ENCODE measurements at regions not wholly inside any gene's neighbourhood (a gene's known extent, or its start where the extent isn't known, plus 50 kb on each side); places are given as distances from the start of the nearest gene placed in this dataset.

DNA sequence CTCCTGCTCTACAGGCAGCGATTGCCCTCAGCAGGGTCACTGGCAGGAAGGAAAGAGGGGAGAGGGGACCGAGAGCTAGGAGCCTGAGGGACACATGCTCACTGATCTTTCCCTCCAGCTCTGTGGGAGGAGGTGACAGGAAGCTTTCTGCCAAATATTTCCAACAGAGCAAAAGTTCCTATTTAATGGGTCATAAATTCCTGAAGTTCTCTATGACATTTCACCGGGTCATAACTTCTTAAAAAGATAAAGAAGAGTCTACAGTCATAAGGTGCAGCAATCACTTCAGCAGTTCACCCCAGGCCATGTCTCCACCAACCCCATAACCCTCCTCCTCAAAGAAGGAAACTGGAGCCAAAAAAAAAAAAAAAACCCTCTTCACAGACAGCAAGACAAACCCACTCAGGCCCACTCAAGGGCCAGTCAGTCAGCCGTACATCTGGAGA, 481.1 kb downstream of the NR2F1-AS1 start:
- H3K9me3 ChIP-seq = no peaks in the 10 kb centered on the region
- no peak overlapping the region for H3K27ac ChIP-seq
- H3K4me1 ChIP-seq = no peaks in the 10 kb centered on the region
- in situ Hi-C loops (cut with MboI; ENCODE audit: low sequenced_read_pairs in 4 of 4) = no loop called here
- no peak for DNase-seq
- intact Hi-C loops (cut with DNase I; ENCODE audit: low total_unique reads) = no loop called here
- H3K4me3 ChIP-seq = no peak overlapping the region
- no peaks in the 10 kb centered on the region for H3K36me3 ChIP-seq
- no peaks in the 10 kb centered on the region for H3K27me3 ChIP-seq
- ATAC-seq = no peak
- TF ChIP-seq CTCF (IDR thresholded peaks at IDR 0.05 in 4 of 5, conservative IDR thresholded peaks at IDR 0.05 in 1 of 5) = no peak
- TF ChIP-seq POLR2A (IDR thresholded peaks at IDR 0.05) = no peak

GRCh38 chr5:93096561-93096960, 484.5 kb downstream of the NR2F1-AS1 start:
- H3K4me3 ChIP-seq = no peak overlapping the region
- in situ Hi-C loops (cut with MboI; ENCODE audit: low sequenced_read_pairs in 4 of 4) (no loop called here), intact Hi-C loops (cut with DNase I; ENCODE audit: low total_unique reads) (no loop called here)
- no peaks in the 10 kb centered on the region for H3K36me3 ChIP-seq
- DNase-seq (no peak), ATAC-seq (no peak)
- TF ChIP-seq POLR2A (IDR thresholded peaks at IDR 0.05) (no peak), CTCF (IDR thresholded peaks at IDR 0.05 in 4 of 5, conservative IDR thresholded peaks at IDR 0.05 in 1 of 5) (no peak)
- no peaks in the 10 kb centered on the region for H3K4me1 ChIP-seq
- H3K9me3 ChIP-seq = no peaks in the 10 kb centered on the region
- H3K27me3 ChIP-seq = no peaks in the 10 kb centered on the region
- H3K27ac ChIP-seq = no peak overlapping the region

GRCh38 chr5:93092349-93093105, 488.5 kb downstream of the NR2F1-AS1 start:
- TF ChIP-seq CTCF (IDR thresholded peaks at IDR 0.05 in 4 of 5, conservative IDR thresholded peaks at IDR 0.05 in 1 of 5) (no peak), POLR2A (IDR thresholded peaks at IDR 0.05) (no peak)
- in situ Hi-C loops (cut with MboI; ENCODE audit: low sequenced_read_pairs in 4 of 4) = no loop called here
- Histone ChIP-seq H3K4me1 (no peaks in the 10 kb centered on the region), H3K36me3 (no peaks in the 10 kb centered on the region), H3K9me3 (no peaks in the 10 kb centered on the region), H3K4me3 (no peak overlapping the region), H3K27ac (no peak overlapping the region), H3K27me3 (no peaks in the 10 kb centered on the region)
- intact Hi-C loops (cut with DNase I; ENCODE audit: low total_unique reads) = no loop called here
- no peak for DNase-seq
- ATAC-seq = no peak

GRCh38 chr5:93090698-93091097, 490.3 kb downstream of the NR2F1-AS1 start:
- in situ Hi-C loops (cut with MboI; ENCODE audit: low sequenced_read_pairs in 4 of 4) = no loop called here

More at GRCh38 chr5:93090698-93091097, 490.3 kb downstream of the NR2F1-AS1 start:
- TF ChIP-seq CTCF (IDR thresholded peaks at IDR 0.05 in 4 of 5, conservative IDR thresholded peaks at IDR 0.05 in 1 of 5) (no peak), POLR2A (IDR thresholded peaks at IDR 0.05) (no peak)
- no peak overlapping the region for H3K4me3 ChIP-seq
- H3K27me3 ChIP-seq = no peaks in the 10 kb centered on the region
- intact Hi-C loops (cut with DNase I; ENCODE audit: low total_unique reads) = no loop called here
- DNase-seq = no peak
- no peaks in the 10 kb centered on the region for H3K4me1 ChIP-seq
- ATAC-seq = no peak
- H3K9me3 ChIP-seq = no peaks in the 10 kb centered on the region
- H3K36me3 ChIP-seq = no peaks in the 10 kb centered on the region
- no peak overlapping the region for H3K27ac ChIP-seq
